ENCODE measurements at regions not wholly inside any gene's neighbourhood (a gene's known extent, or its start where the extent isn't known, plus 50 kb on each side); places are given as distances from the start of the nearest gene placed in this dataset.

DNA sequence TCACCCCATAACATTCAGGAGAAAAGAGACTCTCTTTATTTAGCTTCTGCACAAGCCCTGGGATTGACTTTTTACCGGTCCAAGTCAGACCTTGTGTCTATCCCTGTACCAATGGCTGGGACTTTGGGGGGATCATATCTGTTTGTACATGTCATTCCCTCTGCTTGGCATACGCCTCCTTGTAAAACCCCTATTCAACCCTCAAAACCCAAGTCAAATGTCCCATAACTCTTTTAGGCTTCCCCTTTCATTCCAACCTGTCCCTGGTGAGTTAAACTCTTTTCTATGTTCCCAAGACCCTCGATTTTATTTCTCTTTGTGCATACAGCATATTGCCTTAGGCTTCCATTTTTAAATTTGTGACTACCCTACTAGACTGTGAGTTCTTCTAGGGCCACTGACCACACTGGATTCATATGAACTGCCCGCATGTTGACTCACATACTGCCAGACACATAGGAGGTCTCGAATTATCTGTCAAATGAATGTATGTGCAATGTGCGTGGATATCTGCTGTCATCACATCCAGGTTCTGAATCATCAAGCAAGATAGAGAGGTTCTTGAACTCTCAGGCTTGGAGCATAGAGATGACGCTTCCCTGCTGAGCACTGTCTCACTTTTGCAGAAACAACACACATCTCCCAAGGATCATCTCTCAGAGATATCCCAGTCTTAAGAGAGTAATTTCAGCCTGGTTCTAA, 548.6 kb upstream of the TBX3 start:
- DNase-seq: no peak

DNA sequence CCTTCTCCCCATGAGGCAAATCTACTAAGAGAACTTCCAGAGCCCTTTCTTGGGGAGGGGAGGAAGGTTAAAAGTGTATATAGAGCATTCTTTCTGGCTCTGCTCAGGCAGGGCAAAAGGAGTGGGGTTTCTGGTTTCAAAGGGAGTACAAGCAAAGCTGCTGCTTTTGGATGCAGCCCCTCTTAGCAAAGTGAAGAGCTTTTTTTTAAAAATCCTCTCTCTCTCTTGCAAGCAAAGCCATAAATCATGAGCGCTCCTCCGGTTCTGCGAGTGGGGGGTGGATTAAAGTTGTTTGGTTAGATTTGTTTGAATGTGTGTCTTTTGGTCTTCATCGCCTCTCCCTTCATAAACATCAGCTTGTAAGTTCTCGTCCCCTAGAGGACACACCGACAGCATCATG, 546.6 kb upstream of the TBX3 start:
- DNase-seq: no peak

DNA sequence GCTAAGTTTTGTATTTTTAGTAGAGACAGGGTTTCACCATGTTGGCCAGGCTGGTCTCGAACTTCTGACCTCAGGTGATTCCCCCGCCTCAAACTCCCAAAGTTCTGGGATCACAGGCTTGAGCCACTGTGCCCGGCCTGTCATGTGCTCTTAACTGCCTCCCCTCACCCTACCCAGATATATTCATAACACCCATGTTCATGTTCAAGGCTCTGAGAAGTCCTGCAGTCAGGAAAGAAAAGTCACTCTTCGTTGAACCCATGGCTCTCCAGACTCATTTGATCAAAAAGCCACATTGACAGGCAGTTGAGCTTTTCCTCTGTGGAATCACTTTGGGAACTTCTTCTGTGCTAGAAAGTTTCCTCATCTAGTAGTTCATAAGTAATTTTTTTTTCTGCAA, 545.5 kb upstream of the TBX3 start:
- no peak for DNase-seq

DNA sequence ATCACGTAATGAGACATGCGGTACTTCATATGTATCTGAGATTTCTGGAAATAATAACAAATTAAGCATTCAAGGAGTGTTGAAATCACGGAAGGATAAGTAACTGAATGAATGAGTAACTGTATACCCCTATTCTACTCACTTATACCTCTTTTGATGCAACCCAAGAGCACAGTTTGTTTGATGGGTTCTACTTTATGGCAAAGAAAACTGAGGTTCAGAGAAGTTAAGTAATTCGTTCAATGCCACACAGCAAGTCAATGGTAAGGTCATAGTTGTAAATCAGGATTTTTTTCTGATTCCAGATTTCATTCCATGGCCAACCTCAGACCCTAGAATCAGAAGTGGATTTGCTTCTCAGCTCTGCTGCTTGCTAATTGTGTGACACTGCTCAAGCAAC, 544.5 kb upstream of the TBX3 start:
- no peak for DNase-seq

DNA sequence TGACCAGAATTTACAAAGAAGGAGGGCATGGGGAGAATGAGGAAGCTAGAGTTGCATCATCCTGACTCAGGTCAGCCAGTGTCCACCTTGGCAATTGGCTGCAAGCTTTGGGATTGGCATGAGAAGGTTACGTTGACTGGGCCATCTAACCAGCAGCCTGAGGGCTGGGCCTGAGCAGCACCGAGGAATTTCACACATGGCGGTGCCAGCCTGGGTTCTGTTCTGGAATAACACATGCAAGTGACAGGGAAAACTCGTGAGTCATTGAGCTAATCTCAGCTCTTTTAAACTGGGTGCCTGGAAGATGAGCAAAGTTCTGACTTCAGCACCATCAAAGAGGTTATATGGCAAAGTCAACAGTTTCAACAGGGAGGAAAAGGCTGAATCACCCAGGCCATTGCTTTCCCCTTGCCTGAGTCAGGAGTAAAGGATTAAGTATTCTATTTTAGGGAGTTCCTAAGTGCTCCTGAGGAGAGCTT, 543.2 kb upstream of the TBX3 start:
- DNase-seq: no peak

DNA sequence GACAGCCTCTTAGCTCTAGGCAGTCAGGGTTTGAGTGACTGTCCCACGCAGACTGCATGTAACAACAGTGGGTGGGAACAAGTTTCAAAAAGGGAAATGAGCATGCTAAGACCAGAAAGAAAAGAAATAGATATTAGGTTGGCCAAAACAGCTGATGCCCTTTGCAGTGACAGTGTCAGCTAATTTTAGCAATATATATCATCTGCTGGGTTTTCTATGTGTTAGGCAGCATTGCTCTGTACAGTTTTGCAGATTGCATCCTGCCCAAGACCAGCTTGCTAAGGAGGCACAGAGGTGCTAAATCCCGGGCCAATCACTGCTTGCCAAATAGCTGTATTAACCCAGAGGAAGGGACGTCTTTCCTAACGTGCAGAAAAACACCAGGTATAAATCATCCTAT, 541.9 kb upstream of the TBX3 start:
- DNase-seq: no peak

DNA sequence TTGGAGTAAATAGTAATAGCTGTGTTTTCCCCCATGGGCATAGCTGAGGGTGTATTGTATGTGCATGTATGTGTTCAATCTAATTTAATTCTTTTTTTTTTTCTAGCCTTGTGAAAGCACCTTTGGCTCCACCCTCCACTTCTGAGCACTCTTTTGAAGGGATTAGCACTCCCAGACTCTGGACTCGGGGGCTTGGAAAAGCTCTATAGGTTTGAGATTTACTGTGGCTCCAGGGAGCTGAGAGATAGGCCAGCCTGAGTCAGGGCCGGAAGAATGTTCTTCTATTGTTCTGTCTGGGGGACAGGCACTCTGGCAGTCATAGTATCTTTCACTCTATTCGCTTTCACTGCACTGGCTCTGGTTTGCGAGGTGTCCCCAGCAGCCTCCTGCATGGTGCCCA, 540.0 kb upstream of the TBX3 start:
- no peak for DNase-seq

DNA sequence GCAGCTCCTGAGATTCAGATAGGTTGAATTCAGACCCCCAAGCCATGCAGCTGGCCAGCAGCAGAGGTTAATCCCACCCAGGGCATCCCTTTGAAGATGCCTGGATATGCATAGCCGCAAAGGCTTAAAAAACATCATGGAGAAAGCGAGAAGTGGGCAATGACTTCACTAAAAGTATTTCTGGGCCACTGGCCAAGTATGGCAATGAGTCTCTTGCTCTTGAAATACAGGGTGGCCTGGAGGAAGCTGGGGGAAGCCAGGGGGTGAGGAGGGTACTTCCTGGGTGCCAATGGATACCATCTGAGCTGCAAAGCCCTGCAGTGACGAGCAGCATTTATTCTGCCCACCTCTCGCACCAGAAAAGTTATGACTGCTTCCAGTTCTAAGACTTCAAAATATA, 539.3 kb upstream of the TBX3 start:
- no peak for DNase-seq

DNA sequence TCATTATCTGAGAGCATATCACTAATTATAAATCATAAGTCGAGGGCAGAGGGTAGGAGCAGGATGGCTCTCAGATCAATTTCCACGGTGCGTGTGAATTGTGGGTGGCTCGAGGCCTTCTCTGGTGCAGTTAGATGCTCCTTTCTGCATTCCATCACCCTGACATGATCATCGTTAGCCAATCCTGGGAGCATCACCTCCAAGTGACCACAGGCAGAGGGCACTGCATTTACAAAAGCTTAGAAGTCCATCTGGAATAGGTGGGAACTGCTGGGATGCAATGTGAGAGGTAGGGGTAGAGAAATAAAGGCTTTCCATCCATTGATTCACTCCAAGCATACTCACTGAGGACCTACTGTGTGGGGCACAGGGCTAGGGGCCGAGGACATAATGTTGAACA, 538.2 kb upstream of the TBX3 start:
- no peak for DNase-seq

DNA sequence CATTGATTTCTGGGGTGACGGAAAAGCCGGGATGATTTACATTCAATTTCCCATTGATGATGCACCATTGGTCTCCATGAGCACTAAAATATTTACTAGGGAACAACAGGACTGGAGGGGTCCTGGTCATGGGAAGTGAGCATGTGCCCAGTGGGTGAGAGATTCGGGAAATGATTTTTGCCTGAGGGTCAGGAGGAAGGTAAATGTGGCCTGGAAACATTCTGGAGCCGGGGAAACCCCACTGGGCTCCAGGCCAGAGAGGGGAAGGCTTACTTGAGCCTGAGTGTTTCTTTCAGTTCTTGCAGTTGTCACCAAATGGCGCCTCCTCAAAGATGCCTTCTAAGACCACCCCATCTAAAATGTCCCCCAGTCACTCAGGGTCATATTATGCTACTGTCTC, 532.3 kb upstream of the TBX3 start:
- no peak for DNase-seq

DNA sequence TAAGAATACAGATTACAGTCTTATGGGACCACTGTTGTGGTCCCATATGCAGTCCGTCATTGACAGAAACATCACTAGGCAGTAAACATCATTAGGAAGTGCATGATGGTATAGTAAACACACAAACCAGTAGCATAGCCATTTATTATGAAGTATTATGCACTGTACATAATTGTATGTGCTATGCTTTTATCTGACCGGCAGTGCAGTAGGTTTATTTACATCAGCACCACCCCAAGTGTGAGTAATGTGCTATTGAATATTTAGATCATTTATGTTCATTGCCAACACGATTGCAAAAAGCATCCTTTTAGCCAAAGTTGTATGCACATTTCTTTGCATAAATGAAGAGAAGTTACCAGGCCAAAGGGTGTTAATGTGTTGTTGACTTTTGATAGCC, 531.6 kb upstream of the TBX3 start:
- no peak for DNase-seq

DNA sequence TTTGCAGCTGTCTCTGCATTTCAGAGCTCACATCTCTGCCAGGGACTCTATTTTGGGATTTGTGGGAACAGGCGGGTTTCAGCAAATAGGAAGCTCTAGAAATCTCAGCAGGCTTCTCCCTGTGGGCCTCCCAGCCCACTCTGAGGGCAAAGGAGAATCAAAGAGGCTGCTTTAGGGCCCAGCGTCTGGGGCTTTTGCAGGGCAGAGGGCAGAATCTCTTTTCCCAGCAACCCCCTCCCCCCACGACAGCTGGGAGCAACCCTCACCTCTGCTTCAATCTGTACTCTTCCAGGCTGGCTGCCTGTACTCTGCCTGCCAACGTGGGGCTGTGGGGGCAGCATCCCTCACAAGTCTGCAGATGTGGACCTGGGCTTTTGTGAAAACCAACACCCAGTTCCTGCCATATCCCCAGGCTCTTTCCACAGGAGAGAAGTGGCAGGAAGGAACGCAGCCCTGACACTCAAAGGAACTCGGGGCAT, 529.6 kb upstream of the TBX3 start:
- DNase-seq: no peak

DNA sequence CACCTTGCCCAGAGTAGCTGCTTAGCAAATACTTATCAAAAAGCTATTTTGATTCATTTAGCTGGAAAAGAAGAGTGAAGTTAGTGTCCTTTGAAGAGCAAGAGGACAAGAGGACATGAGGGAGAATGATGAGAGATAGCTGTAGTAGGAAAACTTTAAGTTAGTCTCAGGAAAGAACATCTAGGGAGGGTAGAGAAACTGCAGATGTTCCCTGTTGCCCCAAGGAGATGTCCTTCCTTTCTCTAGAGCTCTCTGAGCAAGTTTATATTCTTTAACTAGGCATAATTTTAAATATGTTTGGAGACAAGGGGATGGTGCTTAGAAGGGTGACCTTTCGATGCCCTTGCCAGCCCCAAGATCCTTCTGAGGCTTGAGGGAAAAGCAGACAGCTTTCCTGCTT, 529.1 kb upstream of the TBX3 start:
- DNase-seq: no peak

DNA sequence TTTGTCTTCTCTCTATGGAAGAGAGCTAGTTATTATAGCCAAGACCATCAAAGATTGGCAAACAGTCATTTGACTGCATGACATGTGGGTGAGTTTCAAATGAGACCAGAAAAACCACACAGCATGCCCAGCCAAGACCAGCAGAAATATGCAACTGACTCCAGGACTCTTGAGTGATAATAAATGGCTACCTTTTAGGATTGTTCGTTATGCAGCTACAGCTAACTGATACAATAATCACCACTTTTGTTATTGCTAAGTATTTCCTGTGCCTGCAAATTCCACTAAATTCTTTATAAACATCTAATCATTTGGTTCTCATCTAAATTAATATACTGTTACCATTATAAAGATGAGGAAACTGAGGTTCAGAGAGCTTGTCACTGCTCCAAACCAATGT, 528.4 kb upstream of the TBX3 start:
- DNase-seq: no peak

DNA sequence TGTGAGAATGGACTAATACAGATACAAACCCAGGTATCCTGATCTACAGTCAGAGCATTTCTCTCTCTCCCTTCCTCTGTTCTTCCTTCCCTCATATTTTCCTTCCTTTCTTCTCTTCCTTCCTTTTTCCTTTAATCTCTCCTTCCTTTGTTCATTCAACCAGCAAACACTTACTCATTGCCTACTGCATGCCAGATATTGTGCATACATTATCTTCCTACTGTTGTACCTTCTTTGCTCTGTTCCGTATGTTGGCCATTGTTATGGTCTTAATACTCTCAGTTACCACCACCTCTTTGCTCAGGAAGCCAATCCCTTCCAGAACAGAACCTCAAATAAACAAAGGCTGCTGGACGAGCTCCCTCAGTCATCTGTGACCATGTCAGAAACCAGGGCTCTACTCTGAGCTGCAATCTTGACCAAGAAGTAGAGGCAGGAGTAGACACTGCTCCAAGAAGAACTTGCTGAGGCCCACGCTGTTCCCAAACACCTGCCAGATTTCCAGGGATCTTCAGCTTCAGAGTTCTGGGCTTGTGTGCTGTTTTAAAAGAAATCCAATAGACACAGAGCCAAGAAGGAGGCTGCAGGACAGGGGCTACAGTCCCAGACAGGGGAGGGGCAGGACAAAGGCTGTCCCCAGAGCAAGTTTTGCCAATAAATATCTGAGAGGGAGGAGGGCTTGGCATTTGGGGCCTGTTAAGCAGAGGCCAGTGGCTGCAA, 526.7 kb upstream of the TBX3 start:
- no peak for DNase-seq

DNA sequence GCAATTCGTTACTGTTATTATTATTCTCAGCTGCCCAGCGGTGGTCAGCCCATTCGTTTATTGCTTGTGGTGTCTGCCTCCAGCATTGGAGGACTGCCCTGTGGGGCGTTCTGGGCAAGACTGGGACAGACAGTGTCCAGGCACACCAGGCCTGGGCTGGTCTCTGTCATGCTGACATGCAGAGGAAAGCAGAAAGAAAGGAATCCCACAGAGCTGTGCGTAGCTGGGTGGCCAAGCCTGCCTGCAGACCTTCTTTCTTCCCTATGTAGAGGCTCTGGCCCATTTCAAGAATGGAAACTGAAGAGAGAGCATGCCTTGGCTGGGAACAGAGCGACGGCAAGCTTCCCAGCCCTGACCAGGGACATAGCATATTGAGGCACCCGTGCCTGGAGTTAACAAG, 525.3 kb upstream of the TBX3 start:
- DNase-seq: no peak

DNA sequence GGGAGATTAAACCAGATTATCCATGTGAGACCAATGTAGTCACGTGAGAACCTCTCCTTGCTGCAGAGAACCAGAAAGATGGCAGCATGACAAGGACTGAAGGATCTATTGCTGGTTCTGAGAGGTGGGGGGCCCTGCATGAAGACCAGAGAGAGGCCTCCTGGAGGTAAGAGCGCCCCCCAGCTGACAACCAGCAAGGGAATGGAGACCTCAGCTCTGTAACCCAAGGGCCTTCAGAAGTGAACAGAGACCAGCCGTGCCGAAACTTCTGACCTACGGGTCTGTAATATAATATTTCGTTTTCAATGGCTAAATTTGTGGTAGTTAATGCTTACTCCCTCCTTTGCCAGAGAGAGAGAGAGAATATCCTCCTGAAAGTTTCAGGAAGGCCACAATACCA, 524.1 kb upstream of the TBX3 start:
- no peak for DNase-seq

DNA sequence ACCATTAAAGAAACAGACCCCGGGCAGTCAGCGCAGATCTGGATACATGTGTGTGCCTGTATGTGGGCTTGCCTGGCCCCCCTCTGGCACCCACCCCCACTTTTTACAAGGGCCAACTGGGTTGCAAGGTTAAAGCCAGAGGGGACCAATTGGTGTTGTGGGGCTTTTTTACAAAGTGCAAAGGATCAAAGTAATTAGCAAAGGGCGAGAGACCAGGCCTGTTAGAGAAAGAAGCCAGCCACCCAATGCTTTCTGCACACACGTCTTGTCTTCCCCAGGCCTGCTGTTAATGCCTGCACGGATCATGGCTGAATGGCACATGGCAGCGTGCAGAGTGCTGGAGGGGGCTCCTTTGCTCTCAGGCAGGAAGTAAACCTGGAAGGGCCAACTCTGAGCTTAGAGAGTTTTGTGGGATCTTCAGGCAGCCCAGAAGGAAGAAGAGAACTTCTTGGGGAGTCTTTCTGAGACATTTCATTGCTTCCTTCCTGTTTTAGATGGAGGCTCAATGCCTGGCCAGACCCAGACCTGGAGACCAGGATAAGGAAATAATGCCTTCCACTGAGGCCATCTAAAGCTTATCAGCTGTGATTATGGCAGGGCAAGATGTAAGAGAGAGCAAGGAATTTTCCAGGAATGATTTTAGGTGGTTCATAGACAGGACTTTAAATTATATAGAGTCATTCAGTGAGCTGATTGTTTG, 523.4 kb upstream of the TBX3 start:
- DNase-seq: no peak

DNA sequence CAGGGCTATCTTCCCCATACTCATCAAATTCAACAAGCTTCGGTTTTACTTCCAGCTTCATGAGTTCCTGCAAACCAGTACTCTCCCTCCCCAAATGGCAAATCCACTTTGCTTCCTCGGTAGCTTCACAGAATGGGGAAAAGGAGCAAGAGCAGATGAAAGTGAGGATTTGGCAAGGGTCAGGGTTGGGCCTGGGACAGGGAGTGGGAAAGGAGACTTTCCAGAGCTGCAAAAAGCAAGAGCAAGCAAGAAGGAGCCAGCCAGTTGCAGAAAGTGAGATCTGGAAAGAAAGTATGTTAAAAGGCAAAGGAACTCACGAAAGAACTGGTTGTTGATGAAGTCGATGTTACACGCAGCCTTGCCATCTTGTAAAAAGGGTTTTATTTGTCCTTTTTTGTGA, 522.8 kb upstream of the TBX3 start:
- DNase-seq: no peak

DNA sequence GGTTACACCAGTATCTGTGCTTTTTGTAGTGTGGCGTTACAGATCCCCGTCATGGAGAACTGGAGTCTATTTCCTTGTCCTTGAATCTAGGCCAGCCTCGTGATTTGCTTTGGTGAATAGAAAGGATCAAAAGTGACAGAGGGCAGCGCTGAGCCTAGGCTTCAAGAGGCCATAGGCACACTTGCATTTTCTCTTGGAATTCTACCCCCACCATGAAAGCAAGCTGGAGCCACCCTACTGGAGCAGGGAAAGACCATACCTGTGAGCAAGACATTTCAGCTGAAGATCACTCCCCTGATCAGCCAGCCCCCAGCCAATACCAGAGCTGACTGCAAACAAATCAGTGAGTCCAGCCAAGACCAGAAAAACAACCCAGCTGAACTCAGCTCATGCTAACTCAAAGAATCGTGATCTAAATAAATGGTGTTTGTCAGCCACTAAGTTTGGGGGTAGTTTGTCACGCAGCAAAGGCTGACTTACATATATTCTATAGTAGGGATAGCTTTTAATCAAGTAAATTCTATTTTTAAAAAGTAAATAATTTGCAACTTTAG, 521.9 kb upstream of the TBX3 start:
- no peak for DNase-seq

DNA sequence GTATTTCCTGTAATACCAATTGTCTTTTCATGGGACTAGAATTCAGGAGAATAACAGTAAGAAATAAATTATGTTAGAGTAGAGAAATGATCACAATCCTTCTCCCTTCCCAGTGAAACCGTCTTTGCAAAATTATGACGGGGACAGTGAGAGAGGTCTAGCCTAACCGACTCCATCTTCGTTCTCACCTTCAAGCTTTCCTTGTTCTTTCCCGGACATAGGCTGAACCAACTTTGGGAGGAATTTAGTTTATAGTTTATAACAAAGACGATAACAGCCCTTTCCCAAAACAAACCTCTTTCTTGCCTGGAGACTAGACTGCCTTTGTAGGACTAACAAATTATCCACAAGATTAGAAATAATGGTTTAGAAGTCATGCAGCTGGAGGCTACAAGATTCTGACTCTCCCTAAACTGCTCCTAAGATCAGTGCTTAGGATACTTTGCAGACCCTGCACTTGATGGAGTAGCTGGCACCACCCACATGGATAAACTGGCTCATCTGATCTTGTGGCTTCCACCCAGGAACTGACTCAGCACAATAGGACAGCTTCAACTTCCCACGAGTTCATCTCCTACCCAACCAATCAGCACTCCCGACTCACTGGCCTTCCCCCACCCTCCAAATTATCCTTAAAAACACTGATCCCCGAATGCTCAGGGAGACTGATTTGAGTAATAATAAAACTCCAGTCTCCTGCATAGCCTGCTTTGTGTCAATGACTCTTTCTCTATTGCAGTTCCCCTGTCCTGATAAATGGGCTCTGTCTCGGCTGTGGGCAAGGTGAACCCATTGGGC, 521.2 kb upstream of the TBX3 start:
- no peak for DNase-seq

DNA sequence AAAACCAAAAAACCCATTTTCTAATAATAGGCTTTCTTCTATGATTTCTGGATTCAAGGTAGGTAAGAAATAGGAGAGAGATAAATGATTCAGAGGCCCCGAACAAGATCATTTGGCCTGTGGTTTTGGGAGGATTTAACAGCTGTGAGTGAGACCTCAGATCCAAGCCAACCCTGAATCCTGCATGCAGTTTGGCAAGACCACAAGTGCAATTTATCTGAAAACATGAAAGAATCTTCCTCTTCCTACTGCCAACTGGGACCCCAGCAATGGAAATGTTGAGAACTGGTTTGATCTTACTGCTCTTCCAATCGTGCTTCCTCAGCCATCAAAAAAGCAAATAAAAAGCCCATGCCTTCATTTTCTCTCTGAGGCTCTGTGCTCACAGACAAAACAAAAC, 519.7 kb upstream of the TBX3 start:
- DNase-seq: no peak

DNA sequence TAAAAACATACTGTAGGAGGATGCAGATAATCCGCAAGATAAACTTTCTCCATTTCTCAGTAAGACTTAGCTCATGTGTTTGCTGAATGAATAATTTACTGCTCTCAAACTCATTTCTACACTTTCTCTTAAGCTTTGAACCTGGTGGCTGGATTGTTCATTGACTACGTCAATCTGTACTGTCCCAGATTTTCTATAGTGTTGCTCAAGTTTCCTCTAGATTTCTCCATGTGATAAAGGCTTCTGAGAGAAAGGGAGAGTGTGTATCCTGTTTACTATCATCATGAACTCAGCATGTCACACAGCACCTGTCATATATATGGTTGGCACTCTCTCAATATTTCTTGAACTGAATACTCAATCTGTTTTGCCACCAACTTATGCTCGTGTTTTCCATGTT, 518.0 kb upstream of the TBX3 start:
- no peak for DNase-seq
